Mammary epithelial cell (primary cell): ENCODE measurements at regions not wholly inside any gene's neighbourhood (a gene's known extent, or its start where the extent isn't known, plus 50 kb on each side); places are given as distances from the start of the nearest gene placed in this dataset.

Experiments used
- CTCF ChIP-seq, 2 donors: IDR thresholded peaks in 1 of 2; conservative IDR thresholded peaks in 1 of 2; 2 replicates each; pipeline ENCODE4 v1.5.1; 2011 to 2012; ENCODE audit warnings: inconsistent platforms in 2 of 2, low read length in 2 of 2, mild to moderate bottlenecking in 2 of 2, control low read depth in 1 of 2, low read depth in 1 of 2; ENCODE audit not compliant: insufficient read depth in 1 of 2; ENCODE audit errors: extremely low read depth in 1 of 2
- EZH2 ChIP-seq: IDR thresholded peaks from 2 replicates; pipeline ENCODE4 v1.6.1; 2012; ENCODE audit warnings: low read length, inconsistent platforms, borderline replicate concordance

GRCh38 chr16:48885471-48885870, 275.5 kb upstream of the N4BP1 start:
- no peak for TF ChIP-seq CTCF (conservative IDR thresholded peaks at IDR 0.05 in 1 of 2, IDR thresholded peaks at IDR 0.05 in 1 of 2; ENCODE audit: extremely low read depth in 1 of 2, insufficient read depth in 1 of 2, low read depth in 1 of 2, low read length in 2 of 2)
- TF ChIP-seq EZH2: no peak
